ENCODE measurements at regions not wholly inside any gene's neighbourhood (a gene's known extent, or its start where the extent isn't known, plus 50 kb on each side); places are given as distances from the start of the nearest gene placed in this dataset.

DNA sequence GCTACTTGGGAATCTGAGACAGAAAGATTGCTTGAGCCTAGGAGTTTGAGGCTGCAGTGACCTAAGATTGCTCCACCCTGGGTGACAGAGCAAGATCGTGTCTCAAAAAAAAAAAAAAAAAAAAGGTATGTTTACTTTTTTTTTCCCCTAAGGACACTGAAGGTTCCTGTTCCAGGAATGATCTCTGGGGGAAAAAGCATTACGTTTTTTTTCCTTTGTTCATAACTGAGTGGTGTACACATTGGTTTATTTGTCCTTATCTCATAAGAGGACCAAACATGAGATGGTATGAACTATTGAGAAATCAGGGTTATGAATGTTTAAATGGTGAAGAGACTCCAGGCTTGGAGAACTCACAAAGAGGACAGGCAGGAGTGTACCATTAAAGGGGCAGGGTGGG is 120.4 kb upstream of the IL1RAPL2 start:
- TF ChIP-seq CTCF (IDR thresholded peaks at IDR 0.05) = no peak
- no peaks in the 10 kb centered on the region for H3K27me3 Mint-ChIP-seq (ENCODE audit: low read depth)
- DNase-seq (ENCODE audit: low spot score) = no peak
- peaks cover 6% of the 10 kb centered on the region for H3K9me3 Mint-ChIP-seq (ENCODE audit: low read depth)
- no peak overlapping the region for H3K27ac Mint-ChIP-seq (ENCODE audit: unreplicated experiment)
- H3K4me1 Mint-ChIP-seq (ENCODE audit: low read depth) = no peaks in the 10 kb centered on the region
- no peaks in the 10 kb centered on the region for H3K36me3 Mint-ChIP-seq (ENCODE audit: low read depth)
- no peak overlapping the region for H3K4me3 Mint-ChIP-seq (ENCODE audit: unreplicated experiment)

GRCh38 chrX:104435249-104435648 is 130.8 kb upstream of the IL1RAPL2 start:
- H3K9me3 Mint-ChIP-seq (ENCODE audit: low read depth) = peaks cover 7% of the 10 kb centered on the region
- no peaks in the 10 kb centered on the region for H3K4me1 Mint-ChIP-seq (ENCODE audit: low read depth)
- no peak overlapping the region for H3K27ac Mint-ChIP-seq (ENCODE audit: unreplicated experiment)
- no peaks in the 10 kb centered on the region for H3K36me3 Mint-ChIP-seq (ENCODE audit: low read depth)
- TF ChIP-seq CTCF (IDR thresholded peaks at IDR 0.05) = no peak
- H3K4me3 Mint-ChIP-seq (ENCODE audit: unreplicated experiment) = no peak overlapping the region
- H3K27me3 Mint-ChIP-seq (ENCODE audit: low read depth) = peaks cover 3% of the 10 kb centered on the region
- DNase-seq (ENCODE audit: low spot score) = no peak

DNA sequence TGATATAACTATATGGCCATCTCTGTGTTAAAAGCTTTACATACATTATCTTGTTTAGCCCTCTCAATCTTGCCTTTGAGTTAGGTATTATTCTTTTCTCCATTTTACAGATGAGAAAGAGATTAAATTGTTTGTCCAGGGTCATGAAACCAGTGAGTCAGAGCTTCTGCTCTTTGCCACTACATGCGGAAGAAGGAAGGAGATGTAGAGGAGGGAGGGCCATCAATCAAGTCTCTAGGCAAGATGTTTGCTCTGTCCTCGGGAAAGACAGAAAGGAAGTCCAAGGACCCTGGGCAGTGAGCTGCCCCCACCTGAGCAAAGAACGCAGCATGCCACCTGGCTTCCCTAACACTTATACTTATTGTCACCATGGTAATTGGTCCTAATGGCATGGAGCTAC is 133.7 kb upstream of the IL1RAPL2 start:
- no peak overlapping the region for H3K27ac Mint-ChIP-seq (ENCODE audit: unreplicated experiment)
- H3K4me1 Mint-ChIP-seq (ENCODE audit: low read depth) = no peaks in the 10 kb centered on the region
- H3K9me3 Mint-ChIP-seq (ENCODE audit: low read depth) = peaks cover 6% of the 10 kb centered on the region
- peaks cover 3% of the 10 kb centered on the region for H3K27me3 Mint-ChIP-seq (ENCODE audit: low read depth)
- H3K4me3 Mint-ChIP-seq (ENCODE audit: unreplicated experiment) = no peak overlapping the region
- TF ChIP-seq CTCF (IDR thresholded peaks at IDR 0.05) = no peak
- DNase-seq (ENCODE audit: low spot score) = no peak
- no peaks in the 10 kb centered on the region for H3K36me3 Mint-ChIP-seq (ENCODE audit: low read depth)

DNA sequence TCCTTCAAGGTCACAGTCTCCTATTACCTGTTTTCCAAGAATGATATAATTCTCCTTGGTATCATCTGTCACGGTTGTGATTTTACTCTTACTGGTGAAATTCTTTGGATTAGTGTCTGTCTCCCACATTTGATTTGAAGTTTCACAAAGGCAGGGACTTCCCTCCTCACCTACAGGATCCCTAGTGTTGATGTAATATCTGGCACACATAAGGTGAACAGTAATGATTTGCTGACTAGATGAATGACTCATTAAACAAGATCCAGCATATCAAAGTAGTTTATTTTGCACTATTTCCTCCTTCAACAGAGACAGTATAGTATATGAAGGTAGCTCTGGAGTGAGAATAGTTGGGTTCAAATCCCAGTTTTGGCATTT is 135.3 kb upstream of the IL1RAPL2 start:
- no peak for DNase-seq (ENCODE audit: low spot score)
- no peak overlapping the region for H3K4me3 Mint-ChIP-seq (ENCODE audit: unreplicated experiment)
- H3K4me1 Mint-ChIP-seq (ENCODE audit: low read depth) = no peaks in the 10 kb centered on the region
- H3K27ac Mint-ChIP-seq (ENCODE audit: unreplicated experiment) = no peak overlapping the region
- no peaks in the 10 kb centered on the region for H3K36me3 Mint-ChIP-seq (ENCODE audit: low read depth)
- H3K27me3 Mint-ChIP-seq (ENCODE audit: low read depth) = peaks cover 5% of the 10 kb centered on the region
- no peak for TF ChIP-seq CTCF (IDR thresholded peaks at IDR 0.05)
- peaks cover 6% of the 10 kb centered on the region for H3K9me3 Mint-ChIP-seq (ENCODE audit: low read depth)

GRCh38 chrX:104430072-104430741 is 135.8 kb upstream of the IL1RAPL2 start:
- Mint-ChIP-seq H3K9me3 (ENCODE audit: low read depth) (peaks cover 6% of the 10 kb centered on the region), H3K4me1 (ENCODE audit: low read depth) (no peaks in the 10 kb centered on the region), H3K4me3 (ENCODE audit: unreplicated experiment) (no peak overlapping the region), H3K27me3 (ENCODE audit: low read depth) (peaks cover 6% of the 10 kb centered on the region), H3K27ac (ENCODE audit: unreplicated experiment) (no peak overlapping the region), H3K36me3 (ENCODE audit: low read depth) (no peaks in the 10 kb centered on the region)
- TF ChIP-seq CTCF (IDR thresholded peaks at IDR 0.05) = no peak
- no peak for DNase-seq (ENCODE audit: low spot score)

Measured in chondrocyte (in vitro differentiated cells).